K562 (cell line): ENCODE measurements at regions not wholly inside any gene's neighbourhood (a gene's known extent, or its start where the extent isn't known, plus 50 kb on each side); places are given as distances from the start of the nearest gene placed in this dataset.
"Not testable (repeated sequence)": the region's sequence is repeated elsewhere in the genome, so short reads cannot be mapped to it uniquely, and the experiment has no call there.

Experiments used
- ATAC-seq: fragments of 200-7000 bp; cut with Tn5 transposase; 3 replicates; pipeline ENCODE4 v1.9.1; 2020; ENCODE audit warnings: moderate library complexity
- BruUV-seq: library from RNA; stranded (reverse); fragments of 400-500 nt; replicated peaks from 2 replicates; lab custom pipeline; 2021; lab: Mats Ljungman, UMichigan
- CTCF ChIA-PET: fragments of 300-600 bp; formaldehyde crosslinking; extraction: SDS; loops from one replicate; lab custom pipeline; 2021; ENCODE audit warnings: low intra/inter-chr PET ratio; lab: Yijun Ruan, JAX
- POLR2A ChIA-PET: fragments of 300-600, 350-650 bp; sonication (Branson Sonifier 250); formaldehyde crosslinking; extraction: SDS; loops from one replicate; lab custom pipeline; 2021; ENCODE audit warnings: antibody characterized with exemption, inconsistent platforms; lab: Yijun Ruan, JAX
- DNase-seq, 4 experiments: peaks; one replicate each; pipeline versions ENCODE4 v3.0.0 to v3.0.0-alpha.2; 2011 to 2018; ENCODE audit warnings: low spot score in 3 of 4, mixed read lengths in 3 of 4; ENCODE audit errors: extremely low read depth in 1 of 4
- FAIRE-seq: peaks from 2 replicates; lab custom pipeline; 2011; peaks lifted over from hg19 to GRCh38; lab: Jason Lieb, UNC
- H2AFZ ChIP-seq: 2 replicates; pipeline ENCODE4 v1.6.0; 2011; ENCODE audit warnings: low read depth, low read length, control low read depth, inconsistent platforms
- H3K27ac ChIP-seq: fragments of 200-600 bp; 3 replicates; pipeline ENCODE4 v1.8.0; 2011; ENCODE audit warnings: low read depth, mild to moderate bottlenecking, control low read depth, inconsistent platforms, low read length, moderate library complexity, mixed read lengths; ENCODE audit errors: extremely low read depth
- H3K27me3 ChIP-seq, 2 experiments: fragments of 300-600 bp in 1 of 2; 2 replicates in 1 of 2; 3 replicates in 1 of 2; pipeline versions ENCODE4 v1.6.0 to v1.8.0; 2011; ENCODE audit warnings: inconsistent platforms in 2 of 2, low read length in 2 of 2, mild to moderate bottlenecking in 1 of 2, mixed read lengths in 1 of 2, moderate library complexity in 1 of 2; ENCODE audit not compliant: control insufficient read depth in 2 of 2, insufficient read depth in 2 of 2
- H3K36me3 ChIP-seq: fragments of 300-600 bp; 3 replicates; pipeline ENCODE4 v1.8.0; 2011; ENCODE audit warnings: mild to moderate bottlenecking, low read length, inconsistent platforms; ENCODE audit not compliant: control insufficient read depth, insufficient read depth
- H3K4me1 ChIP-seq, 2 experiments: fragments of 200-600 bp in 1 of 2; replicated peaks in 1 of 2; 2 replicates in 1 of 2; 3 replicates in 1 of 2; pipeline versions ENCODE4 v1.5.1 to v1.8.0; 2011; ENCODE audit warnings: inconsistent platforms in 2 of 2, low read length in 2 of 2, mild to moderate bottlenecking in 1 of 2, mixed read lengths in 1 of 2, moderate library complexity in 1 of 2; ENCODE audit not compliant: control insufficient read depth in 2 of 2, insufficient read depth in 2 of 2
- H3K4me2 ChIP-seq: 2 replicates; pipeline ENCODE4 v1.6.1; 2011; ENCODE audit warnings: low read length, control low read depth, inconsistent platforms, mixed read lengths; ENCODE audit not compliant: insufficient read depth
- H3K4me3 ChIP-seq: fragments of 200-600 bp; sonication (generic), shearing (Covaris generic); 2 replicates; pipeline ENCODE4 v1.5.1; 2016; ENCODE audit warnings: control low read depth, inconsistent platforms
- H3K79me2 ChIP-seq: fragments of 200-600 bp; 3 replicates; pipeline ENCODE4 v1.8.0; 2011; ENCODE audit warnings: low read length, inconsistent platforms; ENCODE audit not compliant: control insufficient read depth, insufficient read depth
- H3K9ac ChIP-seq, 2 experiments: 2 replicates each; pipeline versions ENCODE4 v1.6.0 to v1.6.1; 2011; ENCODE audit warnings: low read depth in 2 of 2, low read length in 2 of 2, control low read depth in 1 of 2, inconsistent platforms in 1 of 2, mild to moderate bottlenecking in 1 of 2, mixed read lengths in 1 of 2; ENCODE audit not compliant: insufficient read depth in 1 of 2
- H3K9me1 ChIP-seq: one replicate; pipeline ENCODE4 v1.6.0; 2011; ENCODE audit warnings: inconsistent platforms, mild to moderate bottlenecking, low read length, moderate library complexity; ENCODE audit not compliant: control insufficient read depth, insufficient read depth
- H3K9me3 ChIP-seq: replicated peaks from 2 replicates; pipeline ENCODE4 v1.5.1; 2011; ENCODE audit warnings: low read depth, low read length, inconsistent platforms; ENCODE audit not compliant: control insufficient read depth, insufficient read depth
- H4K20me1 ChIP-seq: replicated peaks from 2 replicates; pipeline ENCODE4 v1.6.1; 2011; ENCODE audit warnings: low read length, inconsistent platforms, mixed read lengths; ENCODE audit not compliant: control insufficient read depth, insufficient read depth
- WGBS: fragments of 100-300 bp; shearing (Covaris generic); methylation state at CpG from one replicate; pipeline ENCODE4 v1.1.6; 2016; ENCODE audit warnings: low coverage, mixed read lengths; ENCODE audit not compliant: insufficient coverage; ENCODE audit errors: missing lambda C conversion rate; 5-methylcytosine and 5-hydroxymethylcytosine counted together
- in situ Hi-C: fragments of 300-500 bp; cut with MboI; formaldehyde crosslinking; loops from 4 replicates; pipeline ENCODE4 v1.15.0; 2018; ENCODE audit warnings: inconsistent platforms, mixed read lengths
- intact Hi-C: fragments of 100-400 bp; cut with micrococcal nuclease; formaldehyde crosslinking; loops from 2 replicates; pipeline ENCODE4 v1.14.2; 2022

GRCh38 chr16:33128982-33129634 lies 64.9 kb upstream of the TP53TG3C start:
- POLR2A ChIA-PET, H3K27ac ChIP-seq, H3K4me3 ChIP-seq, H3K4me1 ChIP-seq, H3K9me1 ChIP-seq, H3K36me3 ChIP-seq, H2AFZ ChIP-seq, FAIRE-seq, in situ Hi-C loops, DNase-seq, intact Hi-C loops, BruUV-seq, H3K9me3 ChIP-seq, H3K79me2 ChIP-seq, H3K9ac ChIP-seq, H3K4me2 ChIP-seq, CTCF ChIA-PET, H3K27me3 ChIP-seq, H4K20me1 ChIP-seq: not testable (repeated sequence)
- ATAC-seq, result peak; percentile 99
- no CpG with 5 or more reads among the region's 51 CpGs for WGBS
